ENCODE measurements at regions not wholly inside any gene's neighbourhood (a gene's known extent, or its start where the extent isn't known, plus 50 kb on each side); places are given as distances from the start of the nearest gene placed in this dataset.
A peak's percentile ranks its signal among the peaks of the same experiment; 100 is the strongest.

DNA sequence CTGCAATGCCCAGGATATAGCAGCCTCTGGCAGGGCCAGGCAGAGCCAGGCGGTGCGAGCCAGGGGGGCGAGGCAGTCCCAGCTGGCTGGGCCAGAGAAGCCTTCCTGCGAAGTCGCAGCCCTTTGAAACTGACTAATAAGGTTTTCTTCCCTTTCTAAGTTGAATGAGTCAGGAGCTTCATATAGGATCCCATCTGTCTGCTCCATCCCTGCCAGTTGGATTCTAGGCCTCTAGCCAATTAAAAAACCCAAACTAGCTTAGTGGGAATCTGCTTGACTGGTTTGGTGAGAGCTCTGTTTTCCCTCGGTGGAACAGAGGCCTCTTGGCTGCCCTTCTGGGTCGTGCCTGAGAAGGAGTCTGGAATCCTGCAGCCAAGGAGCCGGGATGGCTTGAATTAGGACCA is 70.1 kb upstream of the RAPGEF1 start:
- no peak for DNase-seq (ENCODE audit: low read depth in 2 of 2, low spot score in 1 of 2)

DNA sequence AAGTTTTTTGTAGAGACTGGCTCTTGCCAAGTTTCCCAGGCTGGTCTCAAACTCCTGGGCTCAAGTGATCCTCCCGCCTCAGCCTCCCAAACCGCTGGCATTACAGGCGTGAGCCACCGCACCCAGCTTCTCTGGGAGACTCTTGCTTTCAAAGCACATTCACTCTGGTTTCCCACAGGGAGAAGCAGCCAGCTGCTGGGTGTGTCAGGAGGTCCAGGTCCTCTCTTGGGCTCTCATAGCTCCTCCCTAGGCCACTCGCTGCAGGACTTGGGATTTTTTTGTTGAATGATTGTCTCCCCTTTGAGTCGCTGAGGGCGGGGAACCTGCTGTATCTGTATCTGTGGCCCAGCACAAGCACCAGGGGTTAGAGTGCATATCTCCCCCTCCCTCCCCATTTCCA is 68.4 kb upstream of the RAPGEF1 start:
- DNase-seq (ENCODE audit: low read depth in 2 of 2, low spot score in 1 of 2), result no peak

DNA sequence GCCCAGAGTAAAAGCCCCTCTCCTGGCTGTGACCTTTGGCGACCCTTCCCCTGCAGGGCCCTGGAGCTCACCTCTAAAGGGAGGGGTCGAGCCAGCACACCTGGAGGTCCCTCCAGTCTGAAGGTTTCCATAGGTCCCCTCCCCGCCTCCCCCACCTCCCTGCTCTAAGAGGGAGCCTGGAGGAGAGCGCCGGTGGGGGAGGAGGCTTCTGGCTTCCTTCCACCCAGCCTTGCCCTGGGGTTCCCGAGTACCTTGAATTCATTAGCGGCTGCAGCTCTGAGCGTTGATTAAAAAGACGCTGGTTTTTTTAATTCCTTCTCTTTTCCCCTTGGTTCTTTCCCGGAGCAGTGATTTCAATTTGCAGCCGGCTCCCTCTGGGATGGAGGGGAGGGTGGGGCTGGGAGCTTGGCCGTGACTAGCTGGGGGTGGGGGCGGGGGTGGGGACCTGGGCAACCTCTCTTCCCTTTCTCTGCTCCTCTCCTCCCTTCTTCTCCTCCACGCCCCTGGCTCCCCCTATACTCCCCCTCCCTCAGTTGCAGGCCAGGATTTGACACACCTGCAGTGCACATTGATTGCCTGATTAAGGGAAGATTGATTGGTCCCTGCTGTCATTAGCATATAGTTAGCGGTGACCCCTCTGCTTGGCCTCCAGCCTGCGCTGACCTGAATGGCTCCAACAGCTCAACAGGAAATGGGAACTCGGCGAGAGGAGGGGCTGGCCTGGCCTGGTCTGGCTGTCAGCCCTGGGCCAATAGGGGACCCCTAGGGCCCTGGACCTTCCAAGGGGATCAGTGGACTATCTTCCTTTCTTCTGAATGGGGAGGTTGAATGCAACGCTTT is 67.5 kb upstream of the RAPGEF1 start:
- no peak for DNase-seq (ENCODE audit: low read depth in 2 of 2, low spot score in 1 of 2)

DNA sequence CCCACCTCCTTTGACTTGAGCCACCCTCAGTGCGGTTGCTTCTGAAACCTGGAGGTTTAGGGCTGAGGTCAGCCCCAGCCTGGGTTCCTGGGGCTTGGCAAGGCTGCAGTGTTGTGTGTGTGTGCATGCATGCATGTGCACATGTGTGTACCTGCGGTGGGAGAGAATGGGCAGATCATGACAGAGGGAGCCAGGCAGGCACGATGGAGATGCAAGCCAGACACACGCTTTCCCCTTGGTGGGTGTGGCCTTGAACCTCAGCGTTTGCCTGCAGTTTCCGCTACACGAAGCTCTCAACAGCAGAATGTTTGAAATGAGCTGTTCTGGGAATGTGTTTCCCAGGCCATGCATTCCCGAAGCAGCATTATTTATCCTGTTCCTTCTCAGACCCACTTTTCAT is 65.9 kb upstream of the RAPGEF1 start:
- DNase-seq (ENCODE audit: low read depth in 2 of 2, low spot score in 1 of 2), result no peak

DNA sequence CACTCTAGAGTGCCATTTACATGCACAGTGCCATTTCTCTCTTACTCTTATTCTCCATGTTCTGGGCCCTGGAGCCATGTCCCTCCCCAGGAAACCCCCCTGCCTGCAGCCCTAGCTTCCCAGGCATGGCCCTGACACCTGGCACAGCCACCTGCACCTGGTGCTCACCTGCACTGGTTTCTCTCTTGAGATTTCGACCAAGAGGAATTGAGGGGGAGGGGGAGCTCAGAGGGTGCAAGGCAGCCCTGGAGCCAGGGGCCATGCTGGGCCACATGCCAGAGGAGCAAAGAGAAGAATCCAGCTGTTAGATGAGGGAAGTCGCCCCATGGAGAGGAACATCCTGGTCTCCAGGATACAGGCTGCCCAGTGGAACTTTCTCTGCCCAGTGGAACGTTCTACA is 65.0 kb upstream of the RAPGEF1 start:
- DNase-seq (ENCODE audit: low read depth in 2 of 2, low spot score in 1 of 2), result no peak

DNA sequence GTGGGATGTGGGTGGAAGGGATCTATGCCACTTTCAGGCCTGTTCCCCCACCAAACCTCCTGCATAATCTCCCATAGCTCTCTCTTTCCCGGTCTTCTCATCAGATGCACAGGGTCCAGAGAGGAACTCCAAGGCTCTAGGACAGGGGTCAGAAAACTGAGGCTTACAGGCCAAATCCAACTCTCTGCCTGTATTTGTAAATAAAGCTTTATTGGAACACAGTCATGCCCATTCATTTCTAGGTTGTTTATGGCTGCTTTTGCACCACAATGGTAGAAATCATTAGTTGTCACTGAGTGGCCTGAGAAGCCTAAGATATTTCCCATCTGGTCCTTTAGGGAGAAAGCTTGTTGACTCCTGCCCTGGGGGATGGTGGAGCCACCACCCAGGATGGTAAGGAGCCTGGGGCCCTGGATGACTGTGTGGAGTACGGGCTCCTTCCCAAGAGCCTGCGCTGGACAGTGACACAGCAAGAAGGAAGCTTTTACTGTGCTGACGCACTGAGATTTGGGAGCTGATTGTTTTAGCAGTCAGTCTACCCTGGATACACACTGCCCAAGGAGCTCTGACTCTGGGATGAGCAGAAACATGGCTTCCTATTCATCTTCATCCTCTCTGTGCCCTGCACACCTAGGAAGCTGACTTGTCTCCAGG is 64.0 kb upstream of the RAPGEF1 start:
- DNase-seq (ENCODE audit: low read depth in 2 of 2, low spot score in 1 of 2), result no peak

DNA sequence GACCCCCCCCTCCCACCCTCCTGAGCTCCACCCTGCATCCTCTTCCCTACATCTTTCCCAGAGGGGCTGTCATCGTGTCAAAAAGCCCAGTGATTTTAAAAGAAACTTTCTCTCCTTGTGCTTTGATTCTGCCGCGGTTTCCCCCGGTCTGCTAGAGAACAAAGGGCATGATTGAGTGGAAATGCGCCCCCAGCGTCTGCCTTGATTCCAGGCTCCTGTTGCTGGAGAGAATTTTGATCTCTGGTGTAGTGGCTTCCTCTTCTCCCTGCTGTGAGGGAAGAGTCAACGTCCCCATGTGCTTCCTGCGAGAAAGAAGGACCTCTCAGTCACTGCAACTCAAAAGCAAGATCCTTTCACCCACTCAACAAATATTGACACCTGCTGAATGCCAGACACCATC is 61.9 kb upstream of the RAPGEF1 start:
- DNase-seq (ENCODE audit: low read depth in 2 of 2, low spot score in 1 of 2), result no peak

DNA sequence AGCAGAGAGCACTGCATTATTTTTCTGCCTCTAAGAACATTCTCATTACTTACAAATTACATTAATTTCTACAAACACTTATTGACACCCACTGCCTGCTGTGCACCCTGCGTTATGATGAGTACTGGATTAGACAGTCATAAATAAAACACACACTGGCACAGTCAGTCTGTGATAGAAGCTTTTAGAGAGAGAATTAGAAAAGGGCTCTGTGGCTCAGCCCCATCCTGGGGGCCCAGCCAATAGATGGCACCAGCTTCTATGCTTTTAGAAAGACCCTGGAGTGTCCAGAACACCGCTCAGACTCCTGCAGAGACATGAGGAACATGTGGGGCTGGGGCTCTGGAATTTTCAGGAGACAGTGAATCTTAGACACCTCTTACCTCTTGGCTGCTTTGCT is 61.0 kb upstream of the RAPGEF1 start:
- DNase-seq (ENCODE audit: low read depth in 2 of 2, low spot score in 1 of 2), result no peak

DNA sequence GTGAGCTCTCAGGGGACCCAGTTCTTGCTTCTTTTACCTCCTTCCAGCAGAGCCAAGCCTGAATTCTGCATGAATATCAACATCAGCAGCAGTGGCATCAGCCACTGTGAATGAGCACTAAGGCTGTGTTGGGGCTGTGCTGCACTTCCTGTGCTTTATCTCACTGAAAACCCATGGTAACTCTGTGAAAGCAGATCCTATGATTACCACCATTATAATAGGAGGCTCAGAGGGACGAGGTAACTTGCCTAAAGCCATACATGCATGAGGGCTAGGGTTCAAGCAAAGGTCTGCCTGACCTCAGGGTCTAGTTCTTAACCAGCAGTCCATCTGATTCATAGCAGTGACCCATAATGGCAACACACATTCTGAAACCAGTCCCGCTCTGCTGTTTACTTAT is 60.5 kb upstream of the RAPGEF1 start:
- no peak for DNase-seq (ENCODE audit: low read depth in 2 of 2, low spot score in 1 of 2)

DNA sequence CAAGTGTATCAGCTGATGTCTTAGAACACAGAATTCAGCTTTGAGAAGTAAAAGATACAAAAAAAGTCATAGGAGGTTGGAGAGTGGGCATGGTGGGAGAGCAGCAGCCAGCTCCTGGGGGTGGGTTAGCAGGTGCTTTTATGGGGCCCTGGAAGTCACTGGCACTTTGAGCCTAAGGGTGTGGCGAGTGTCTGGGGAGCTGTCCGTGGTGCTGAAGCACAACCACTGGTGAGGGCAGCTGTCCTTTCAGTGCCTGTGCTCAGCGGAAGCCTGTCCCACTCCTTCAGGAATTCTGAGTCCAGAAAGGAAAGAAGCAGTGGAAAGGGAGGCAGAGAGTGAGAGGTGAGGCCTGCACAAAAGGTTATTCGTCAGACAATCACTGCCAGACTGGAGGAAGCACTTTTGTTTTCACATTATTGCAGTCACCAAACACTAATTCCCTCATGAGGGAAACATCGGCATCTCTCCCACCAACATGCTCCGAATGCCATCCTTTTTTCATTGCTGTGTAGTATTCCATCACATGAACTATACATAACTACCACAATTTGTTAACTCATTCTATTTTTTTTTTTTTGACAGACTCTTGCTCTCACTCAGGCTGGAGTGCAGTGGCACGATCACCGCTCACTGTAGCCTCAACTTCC is 59.4 kb upstream of the RAPGEF1 start:
- peak in 1 of 2 donors; percentile 26 for DNase-seq (ENCODE audit: low read depth in 2 of 2, low spot score in 1 of 2)

DNA sequence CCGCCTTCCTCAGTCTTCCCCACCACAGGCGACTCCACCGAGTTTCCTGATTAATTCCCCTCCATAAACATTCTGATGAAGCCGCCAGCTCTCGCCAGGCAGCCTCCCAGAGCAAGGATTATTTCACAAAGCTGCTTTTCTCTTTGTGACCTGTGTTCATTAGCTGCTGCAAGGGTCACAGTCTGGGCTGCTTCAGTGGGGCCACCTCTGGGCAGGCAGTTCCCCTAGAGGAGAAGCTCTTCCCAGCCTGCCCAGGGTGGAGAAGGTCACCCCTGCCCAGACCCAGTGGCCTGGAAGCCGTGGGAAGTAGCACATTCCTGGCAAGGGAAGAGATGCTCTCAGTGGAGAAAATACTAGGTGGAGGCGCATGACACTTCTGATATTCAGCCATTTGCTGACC is 58.4 kb upstream of the RAPGEF1 start:
- no peak for DNase-seq (ENCODE audit: low read depth in 2 of 2, low spot score in 1 of 2)

DNA sequence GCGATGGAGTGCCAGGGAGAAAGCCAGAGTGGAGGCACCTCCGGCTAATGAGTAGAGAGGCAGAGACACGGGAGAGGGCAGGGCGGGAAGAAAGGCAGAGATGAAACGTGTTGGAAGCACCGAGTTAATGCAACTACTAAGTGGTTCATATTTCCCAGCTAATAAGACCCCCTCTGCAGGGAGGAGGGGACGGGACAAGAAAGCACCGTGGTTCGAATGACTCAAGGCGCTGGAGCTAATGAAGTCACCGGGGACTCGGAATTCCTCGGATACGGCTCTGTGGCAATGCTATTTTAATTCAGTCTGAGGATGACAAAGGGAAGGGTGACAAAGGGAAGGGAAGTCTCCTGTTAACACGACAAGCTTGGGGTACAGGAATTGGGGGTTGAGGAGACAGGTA is 54.5 kb upstream of the RAPGEF1 start:
- no peak for DNase-seq (ENCODE audit: low read depth in 2 of 2, low spot score in 1 of 2)

DNA sequence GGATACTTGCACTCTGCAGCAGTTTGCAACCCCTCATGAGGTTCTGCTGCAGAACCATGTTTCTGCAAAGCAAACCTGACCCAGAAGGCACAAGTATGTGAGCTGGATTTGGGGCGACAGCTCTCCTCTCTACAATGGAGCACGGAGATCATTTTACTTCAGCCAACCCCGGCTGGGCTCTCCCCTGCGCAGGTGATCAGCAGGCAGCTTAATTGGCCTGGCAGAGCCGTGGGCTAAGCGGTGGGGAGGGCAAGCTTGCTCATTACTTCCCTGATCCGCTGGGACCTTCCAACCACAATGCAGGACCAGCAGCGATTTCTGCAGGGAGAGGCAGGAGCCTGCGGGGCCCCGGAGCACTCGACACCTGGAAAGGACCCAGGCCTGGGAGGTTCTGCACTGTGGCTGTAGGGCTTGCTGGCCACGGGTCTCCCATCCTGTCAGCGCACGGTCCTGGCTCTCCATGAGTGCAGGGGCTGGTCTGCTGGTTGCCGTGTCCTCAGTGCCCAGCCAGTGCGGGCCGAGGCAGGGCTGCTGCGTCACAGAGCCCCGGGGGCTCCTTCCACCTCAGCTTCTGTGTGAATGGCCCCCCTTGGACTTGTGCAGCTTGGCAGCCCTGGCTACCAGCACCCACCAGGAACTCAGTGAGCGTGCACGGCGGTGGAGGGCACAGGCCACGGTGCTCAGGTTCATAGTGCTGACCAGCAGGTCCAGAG is 51.8 kb upstream of the RAPGEF1 start:
- no peak for DNase-seq (ENCODE audit: low read depth in 2 of 2, low spot score in 1 of 2)

All from stimulated activated CD8-positive, alpha-beta memory T cell treated with anti-CD3 and anti-CD28 coated beads, Interleukin-4, amount 100 ng/mL, for 4 hours (primary cell).